ENCODE measurements at regions not wholly inside any gene's neighbourhood (a gene's known extent, or its start where the extent isn't known, plus 50 kb on each side); places are given as distances from the start of the nearest gene placed in this dataset.

DNA sequence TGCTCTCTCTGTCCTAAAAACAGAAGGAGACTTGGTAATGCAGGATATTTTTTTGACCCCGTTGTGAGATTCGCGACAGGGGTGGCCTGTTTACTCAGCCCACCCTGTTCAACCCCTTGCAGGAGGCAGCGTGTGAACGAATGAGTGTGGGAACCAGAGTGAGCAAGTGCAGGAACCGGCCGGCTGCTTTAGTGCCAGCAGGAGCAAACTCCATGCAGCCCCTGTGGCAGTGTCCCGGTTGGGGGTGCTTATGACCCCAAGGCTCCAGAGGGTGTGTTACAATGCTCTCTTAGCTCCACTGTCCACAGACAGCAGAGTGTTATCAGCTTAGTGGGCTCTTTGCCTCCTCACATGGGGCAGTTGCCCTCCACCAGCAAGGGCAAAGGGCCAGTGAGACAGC, 225.2 kb downstream of the ETNK1 start:
- no peaks in the 10 kb centered on the region for H3K9me3 ChIP-seq
- no peaks in the 10 kb centered on the region for H3K4me1 ChIP-seq
- no peak overlapping the region for H3K4me3 ChIP-seq (ENCODE audit: low read depth, low read length)
- DNase-seq: no peak
- Mint-ChIP-seq H3K27ac (ENCODE audit: unreplicated experiment) (no peak overlapping the region), H3K27me3 (ENCODE audit: insufficient read depth, unreplicated experiment) (peaks cover 23% of the 10 kb centered on the region), H3K36me3 (ENCODE audit: insufficient read depth, unreplicated experiment) (no peaks in the 10 kb centered on the region), H3K4me1 (ENCODE audit: low read depth, unreplicated experiment) (no peaks in the 10 kb centered on the region), H3K9me3 (ENCODE audit: unreplicated experiment) (no peaks in the 10 kb centered on the region), H3K4me3 (ENCODE audit: unreplicated experiment) (no peak overlapping the region)
- BruUV-seq (replicated peaks): no TSS peak
- H3K36me3 ChIP-seq (ENCODE audit: control insufficient read depth, insufficient read depth, low read length): no peaks in the 10 kb centered on the region
- no peaks in the 10 kb centered on the region for H3K27me3 ChIP-seq (replicated peaks; ENCODE audit: control insufficient read depth, insufficient read depth, low read length)
- ChIA-PET CTCF (no interaction called here), POLR2A (no interaction called here)
- intact Hi-C loops (cut with micrococcal nuclease; ENCODE audit: unreplicated experiment): loop anchor here (10.0 kb wide), 2 partner anchors 355 to 515 kb away; no protein-coding TSS in a partner anchor
- TF ChIP-seq, protein P1, sequence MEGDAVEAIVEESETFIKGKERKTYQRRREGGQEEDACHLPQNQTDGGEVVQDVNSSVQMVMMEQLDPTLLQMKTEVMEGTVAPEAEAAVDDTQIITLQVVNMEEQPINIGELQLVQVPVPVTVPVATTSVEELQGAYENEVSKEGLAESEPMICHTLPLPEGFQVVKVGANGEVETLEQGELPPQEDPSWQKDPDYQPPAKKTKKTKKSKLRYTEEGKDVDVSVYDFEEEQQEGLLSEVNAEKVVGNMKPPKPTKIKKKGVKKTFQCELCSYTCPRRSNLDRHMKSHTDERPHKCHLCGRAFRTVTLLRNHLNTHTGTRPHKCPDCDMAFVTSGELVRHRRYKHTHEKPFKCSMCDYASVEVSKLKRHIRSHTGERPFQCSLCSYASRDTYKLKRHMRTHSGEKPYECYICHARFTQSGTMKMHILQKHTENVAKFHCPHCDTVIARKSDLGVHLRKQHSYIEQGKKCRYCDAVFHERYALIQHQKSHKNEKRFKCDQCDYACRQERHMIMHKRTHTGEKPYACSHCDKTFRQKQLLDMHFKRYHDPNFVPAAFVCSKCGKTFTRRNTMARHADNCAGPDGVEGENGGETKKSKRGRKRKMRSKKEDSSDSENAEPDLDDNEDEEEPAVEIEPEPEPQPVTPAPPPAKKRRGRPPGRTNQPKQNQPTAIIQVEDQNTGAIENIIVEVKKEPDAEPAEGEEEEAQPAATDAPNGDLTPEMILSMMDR (IDR thresholded peaks at IDR 0.05; ENCODE audit: insufficient read depth in 1 of 2, low read depth in 1 of 2, low read length in 1 of 2, severe bottlenecking in 1 of 2, unreplicated experiment in 1 of 2): no peak

DNA sequence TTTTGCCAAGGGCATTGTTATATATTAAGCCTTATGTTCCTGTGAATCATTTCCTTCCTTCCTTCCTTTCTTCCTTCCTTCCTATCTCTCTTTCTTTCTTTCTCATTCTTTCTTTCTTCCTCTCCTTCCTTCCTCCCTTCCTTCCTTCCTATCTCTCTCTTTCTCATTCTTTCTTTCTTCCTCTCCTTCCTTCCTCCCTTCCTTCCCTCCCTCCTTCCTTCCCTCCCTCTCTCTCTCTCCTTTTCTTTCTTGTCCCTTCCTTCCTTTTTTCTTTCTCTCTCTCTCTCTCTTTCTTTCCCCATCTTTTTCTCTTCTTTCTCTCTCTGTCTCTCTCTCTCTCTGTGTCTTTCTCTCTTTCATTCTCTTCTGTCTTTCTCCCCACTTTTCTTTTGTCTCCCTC, 226.6 kb downstream of the ETNK1 start:
- H3K27ac Mint-ChIP-seq (ENCODE audit: unreplicated experiment): no peak overlapping the region
- POLR2A ChIA-PET: no interaction called here
- TF ChIP-seq, protein P1 (IDR thresholded peaks at IDR 0.05; ENCODE audit: insufficient read depth in 1 of 2, low read depth in 1 of 2, low read length in 1 of 2, severe bottlenecking in 1 of 2, unreplicated experiment in 1 of 2): no peak
- H3K36me3 Mint-ChIP-seq (ENCODE audit: insufficient read depth, unreplicated experiment): no peaks in the 10 kb centered on the region
- intact Hi-C loops (cut with micrococcal nuclease; ENCODE audit: unreplicated experiment): loop anchor here (10.0 kb wide), 2 partner anchors 353 to 513 kb away; no protein-coding TSS in a partner anchor
- no TSS peak for BruUV-seq (replicated peaks)
- Histone ChIP-seq H3K9me3 (no peaks in the 10 kb centered on the region), H3K4me1 (no peaks in the 10 kb centered on the region), H3K36me3 (ENCODE audit: control insufficient read depth, insufficient read depth, low read length) (no peaks in the 10 kb centered on the region), H3K27me3 (replicated peaks; ENCODE audit: control insufficient read depth, insufficient read depth, low read length) (no peaks in the 10 kb centered on the region), H3K4me3 (ENCODE audit: low read depth, low read length) (no peak overlapping the region)
- H3K4me3 Mint-ChIP-seq (ENCODE audit: unreplicated experiment): no peak overlapping the region
- CTCF ChIA-PET: no interaction called here
- H3K4me1 Mint-ChIP-seq (ENCODE audit: low read depth, unreplicated experiment): no peaks in the 10 kb centered on the region
- DNase-seq: no peak
- H3K9me3 Mint-ChIP-seq (ENCODE audit: unreplicated experiment): no peaks in the 10 kb centered on the region
- peaks cover 19% of the 10 kb centered on the region for H3K27me3 Mint-ChIP-seq (ENCODE audit: insufficient read depth, unreplicated experiment)

DNA sequence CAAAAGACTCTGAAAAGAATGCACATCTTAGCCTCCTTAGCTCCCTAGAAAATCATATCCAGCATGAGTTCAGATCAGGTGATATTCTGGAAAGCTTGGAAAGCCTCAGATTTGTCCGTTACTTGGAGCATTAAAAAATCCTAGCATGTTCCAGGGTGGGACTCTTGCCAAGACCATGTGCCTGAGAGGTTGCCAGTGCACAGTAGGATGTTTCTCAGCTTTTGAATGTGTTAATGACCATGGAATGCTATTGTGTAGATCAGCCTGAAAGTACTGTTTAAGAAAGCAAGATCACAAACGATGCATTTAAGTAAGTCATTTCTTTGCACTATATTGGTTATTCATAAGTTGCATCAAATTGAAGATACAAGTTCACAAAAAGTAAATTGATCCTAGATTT, 230.5 kb downstream of the ETNK1 start:
- ChIA-PET CTCF (interaction anchor here (3.7 kb wide), 1 partner anchor 200 kb away, joined by 16 read pairs; no protein-coding TSS in a partner anchor), POLR2A (no interaction called here)

More for the DNA sequence above, 230.5 kb downstream of the ETNK1 start:
- no TSS peak for BruUV-seq (replicated peaks)
- Histone ChIP-seq H3K36me3 (ENCODE audit: control insufficient read depth, insufficient read depth, low read length) (no peaks in the 10 kb centered on the region), H3K4me3 (ENCODE audit: low read depth, low read length) (no peak overlapping the region), H3K4me1 (peaks cover 6% of the 10 kb centered on the region; the same call in 1 of the 2 replicates), H3K27me3 (replicated peaks; ENCODE audit: control insufficient read depth, insufficient read depth, low read length) (no peaks in the 10 kb centered on the region), H3K9me3 (no peaks in the 10 kb centered on the region)
- Mint-ChIP-seq H3K27ac (ENCODE audit: unreplicated experiment) (no peak overlapping the region), H3K4me3 (ENCODE audit: unreplicated experiment) (no peak overlapping the region), H3K27me3 (ENCODE audit: insufficient read depth, unreplicated experiment) (peaks cover 15% of the 10 kb centered on the region), H3K4me1 (ENCODE audit: low read depth, unreplicated experiment) (peaks cover 16% of the 10 kb centered on the region), H3K9me3 (ENCODE audit: unreplicated experiment) (no peaks in the 10 kb centered on the region), H3K36me3 (ENCODE audit: insufficient read depth, unreplicated experiment) (no peaks in the 10 kb centered on the region)
- TF ChIP-seq, protein P1 (IDR thresholded peaks at IDR 0.05; ENCODE audit: insufficient read depth in 1 of 2, low read depth in 1 of 2, low read length in 1 of 2, severe bottlenecking in 1 of 2, unreplicated experiment in 1 of 2): no peak
- DNase-seq: no peak
- intact Hi-C loops (cut with micrococcal nuclease; ENCODE audit: unreplicated experiment): loop anchor here (5.0 to 10.0 kb wide), 3 partner anchors 173 to 509 kb away; no protein-coding TSS in a partner anchor

Data from Caco-2 (cell line).